OCI-LY3 (cell line): ENCODE measurements at regions not wholly inside any gene's neighbourhood (a gene's known extent, or its start where the extent isn't known, plus 50 kb on each side); places are given as distances from the start of the nearest gene placed in this dataset.

Experiments
- H2AFZ ChIP-seq: fragments of 200-600, 300-600 bp; shearing (Covaris generic); 2 replicates; pipeline ENCODE4 v1.6.0; 2014; ENCODE audit warnings: antibody characterized with exemption, low read depth, low read length
- H3K27ac ChIP-seq: fragments of 200-600, 300-600 bp; sonication (generic); 2 replicates; pipeline ENCODE4 v1.5.1; 2014; ENCODE audit warnings: mild to moderate bottlenecking, low read length, moderate library complexity, mixed read lengths
- H3K27me3 ChIP-seq: fragments of 200-600, 300-600 bp; sonication (generic); 2 replicates; pipeline ENCODE4 v1.6.1; 2014; ENCODE audit warnings: low read depth, low read length, mixed read lengths
- H3K36me3 ChIP-seq: fragments of 200-600, 300-600 bp; sonication (generic); replicated peaks from 2 replicates; pipeline ENCODE3; 2014; ENCODE audit warnings: low read depth, low read length, mixed read lengths
- H3K4me1 ChIP-seq: fragments of 300-600, 200-600 bp; sonication (generic); 2 replicates; pipeline ENCODE4 v1.6.1; 2014; ENCODE audit warnings: low read length, mixed read lengths
- H3K4me2 ChIP-seq: fragments of 200-600, 300-600 bp; sonication (generic); 2 replicates; pipeline ENCODE4 v1.6.1; 2014; ENCODE audit warnings: low read length, mixed read lengths
- H3K4me3 ChIP-seq: fragments of 300-600, 200-600 bp; sonication (generic); 2 replicates; pipeline ENCODE4 v1.5.1; 2014; ENCODE audit warnings: antibody characterized with exemption, mild to moderate bottlenecking, low read length, moderate library complexity
- H3K79me2 ChIP-seq: fragments of 300-600, 200-600 bp; shearing (Covaris generic); 2 replicates; pipeline ENCODE4 v1.6.1; 2014; ENCODE audit warnings: mild to moderate bottlenecking, low read length, mixed read lengths
- H3K9ac ChIP-seq: fragments of 300-600, 200-600 bp; shearing (Covaris generic); 2 replicates; pipeline ENCODE4 v1.6.0; 2014; ENCODE audit warnings: mild to moderate bottlenecking, low read length, moderate library complexity
- H3K9me3 ChIP-seq: fragments of 200-600, 300-600 bp; shearing (Covaris generic); 2 replicates; pipeline ENCODE4 v1.6.1; 2014; ENCODE audit warnings: low read length, mixed read lengths; ENCODE audit not compliant: insufficient read depth
- H4K20me1 ChIP-seq: fragments of 200-600, 300-600 bp; sonication (generic); 2 replicates; pipeline ENCODE4 v1.6.1; 2016; ENCODE audit warnings: low read length, mixed read lengths; ENCODE audit not compliant: insufficient read depth
- CTCF ChIP-seq: fragments of 200-600, 300-600 bp; sonication (generic); IDR thresholded peaks from 2 replicates; pipeline ENCODE4 v1.5.1; 2014; ENCODE audit warnings: antibody characterized with exemption, low read length, low read depth
- EZH2phosphoT487 ChIP-seq: fragments of 200-600 bp; shearing (Covaris generic); IDR thresholded peaks from 2 replicates; pipeline ENCODE4 v1.6.1; 2018; ENCODE audit warnings: antibody characterized with exemption, mixed run types, low read depth

GRCh38 chr5:51276250-51276649, 107.0 kb upstream of the ISL1 start:
- Histone ChIP-seq H3K4me3 (no peak overlapping the region), H3K4me2 (no peak overlapping the region), H3K36me3 (no peaks in the 10 kb centered on the region), H3K4me1 (no peaks in the 10 kb centered on the region), H3K79me2 (no peaks in the 10 kb centered on the region), H3K27ac (no peak overlapping the region), H2AFZ (no peak overlapping the region), H3K9me3 (no peaks in the 10 kb centered on the region), H3K9ac (no peak overlapping the region), H3K27me3 (no peaks in the 10 kb centered on the region), H4K20me1 (no peaks in the 10 kb centered on the region)
- TF ChIP-seq CTCF (no peak), EZH2phosphoT487 (no peak)

GRCh38 chr5:51278539-51278938, 104.7 kb upstream of the ISL1 start:
- Histone ChIP-seq H3K9ac (no peak overlapping the region), H3K27ac (no peak overlapping the region), H4K20me1 (no peaks in the 10 kb centered on the region), H2AFZ (no peak overlapping the region), H3K79me2 (no peaks in the 10 kb centered on the region), H3K9me3 (no peaks in the 10 kb centered on the region), H3K4me3 (no peak overlapping the region), H3K4me2 (no peak overlapping the region), H3K36me3 (no peaks in the 10 kb centered on the region), H3K27me3 (no peaks in the 10 kb centered on the region), H3K4me1 (no peaks in the 10 kb centered on the region)
- no peak for TF ChIP-seq EZH2phosphoT487
- no peak for TF ChIP-seq CTCF

GRCh38 chr5:51279983-51280706, 103.1 kb upstream of the ISL1 start:
- no peaks in the 10 kb centered on the region for H3K9me3 ChIP-seq

GRCh38 chr5:51286046-51286445, 97.2 kb upstream of the ISL1 start:
- Histone ChIP-seq H3K27me3 (no peaks in the 10 kb centered on the region), H3K4me2 (no peak overlapping the region), H4K20me1 (no peaks in the 10 kb centered on the region), H3K79me2 (no peaks in the 10 kb centered on the region), H2AFZ (no peak overlapping the region), H3K36me3 (no peaks in the 10 kb centered on the region), H3K4me3 (no peak overlapping the region), H3K27ac (no peak overlapping the region), H3K4me1 (no peaks in the 10 kb centered on the region), H3K9me3 (no peaks in the 10 kb centered on the region), H3K9ac (no peak overlapping the region)
- TF ChIP-seq EZH2phosphoT487 (no peak), CTCF (no peak)

More at GRCh38 chr5:51279983-51280706, 103.1 kb upstream of the ISL1 start:
- no peak overlapping the region for H2AFZ ChIP-seq
- no peak overlapping the region for H3K4me3 ChIP-seq
- H4K20me1 ChIP-seq, result no peaks in the 10 kb centered on the region
- H3K79me2 ChIP-seq, result no peaks in the 10 kb centered on the region
- H3K4me2 ChIP-seq, result no peak overlapping the region
- no peak overlapping the region for H3K27ac ChIP-seq
- TF ChIP-seq CTCF, result no peak
- no peak for TF ChIP-seq EZH2phosphoT487
- no peaks in the 10 kb centered on the region for H3K27me3 ChIP-seq
- H3K36me3 ChIP-seq, result no peaks in the 10 kb centered on the region
- no peaks in the 10 kb centered on the region for H3K4me1 ChIP-seq
- H3K9ac ChIP-seq, result no peak overlapping the region
